Uterus (tissue), 2 donors: ENCODE measurements at regions not wholly inside any gene's neighbourhood (a gene's known extent, or its start where the extent isn't known, plus 50 kb on each side); places are given as distances from the start of the nearest gene placed in this dataset.

ENCODE experiments used
- CTCF ChIP-seq, 4 experiments: fragments of 200-600 bp in 2 of 4; fragments of 450-650 bp in 2 of 4; sonication (generic) in 2 of 4; IDR thresholded peaks; one replicate each; pipeline ENCODE4 v1.5.1; 2016 to 2019; ENCODE audit warnings: antibody characterized with exemption in 4 of 4, mild to moderate bottlenecking in 2 of 4, moderate library complexity in 1 of 4
- POLR2A ChIP-seq, 2 donors: fragments of 450-650 bp; IDR thresholded peaks; one replicate each; pipeline ENCODE4 v1.6.1; 2016; ENCODE audit warnings: antibody characterized with exemption in 2 of 2, mild to moderate bottlenecking in 1 of 2, moderate library complexity in 1 of 2

GRCh38 chr1:208600456-208601190 is 356.4 kb upstream of the PLXNA2 start:
- TF ChIP-seq POLR2A (IDR thresholded peaks at IDR 0.05), result no peak
- TF ChIP-seq CTCF (IDR thresholded peaks at IDR 0.05), result no peak
